A549 (cell line): ENCODE measurements at regions not wholly inside any gene's neighbourhood (a gene's known extent, or its start where the extent isn't known, plus 50 kb on each side); places are given as distances from the start of the nearest gene placed in this dataset.

Experiments
- CEBPB ChIP-seq, 2 experiments: fragments of >200 bp in 1 of 2; sonication (Bioruptor Twin) in 1 of 2; formaldehyde crosslinking in 1 of 2; IDR thresholded peaks; 2 replicates each; pipeline ENCODE4 v1.6.1; 2012 to 2016
- CTCF ChIP-seq: fragments of >200 bp; sonication (Bioruptor Twin); formaldehyde crosslinking; IDR thresholded peaks from 3 replicates; pipeline ENCODE4 v1.5.1; 2016
- E2F6 ChIP-seq: IDR thresholded peaks from 2 replicates; pipeline ENCODE4 v1.6.1; 2012; ENCODE audit warnings: low read depth, borderline replicate concordance
- MAFK ChIP-seq: fragments of 450-650 bp; IDR thresholded peaks from 2 replicates; pipeline ENCODE4 v1.6.1; 2014; ENCODE audit not compliant: partially characterized antibody
- NFE2L2 ChIP-seq: fragments of 150-350 bp; conservative IDR thresholded peaks from 2 replicates; pipeline ENCODE4 v1.6.1; 2014; ENCODE audit warnings: low read length
- RCOR1 ChIP-seq: fragments of 150-350 bp; IDR thresholded peaks from 2 replicates; pipeline ENCODE4 v1.6.1; 2014; ENCODE audit warnings: antibody characterized with exemption, low read length, low read depth

- no peak for TF ChIP-seq E2F6
- TF ChIP-seq CTCF: no peak
- no peak for TF ChIP-seq NFE2L2
- no peak for TF ChIP-seq CEBPB (IDR thresholded peaks at IDR 0.05)
- no peak for TF ChIP-seq MAFK
- TF ChIP-seq RCOR1: no peak
These were observed 584.5 kb downstream of the HS3ST4 start for GRCh38 chr16:26276289-26276688.
